GM23248 (cell line): ENCODE measurements at regions not wholly inside any gene's neighbourhood (a gene's known extent, or its start where the extent isn't known, plus 50 kb on each side); places are given as distances from the start of the nearest gene placed in this dataset.
A peak's percentile ranks its signal among the peaks of the same experiment; 100 is the strongest.
"Not testable (repeated sequence)": the region's sequence is repeated elsewhere in the genome, so short reads cannot be mapped to it uniquely, and the experiment has no call there.

Experiments
- DNase-seq: peaks from one replicate; pipeline ENCODE4 v3.0.0-alpha.2; 2015
- H2AFZ ChIP-seq: fragments of 200-600 bp; sonication (generic); 2 replicates; pipeline ENCODE4 v1.6.1; 2016; ENCODE audit warnings: antibody characterized with exemption
- H3F3A ChIP-seq: fragments of 200-600 bp; sonication (generic); 2 replicates; pipeline ENCODE4 v1.6.1; 2016; ENCODE audit warnings: mild to moderate bottlenecking, antibody characterized with exemption, mixed run types; ENCODE audit not compliant: insufficient read depth
- H3K27ac ChIP-seq: fragments of 200-600 bp; sonication (generic); 2 replicates; pipeline ENCODE4 v1.5.1; 2016; ENCODE audit warnings: mild to moderate bottlenecking
- H3K27me3 ChIP-seq: fragments of 200-600 bp; sonication (generic); replicated peaks from 2 replicates; pipeline ENCODE4 v1.6.1; 2016; ENCODE audit warnings: mild to moderate bottlenecking; ENCODE audit not compliant: insufficient read depth
- H3K36me3 ChIP-seq: fragments of 200-600 bp; sonication (generic); 2 replicates; pipeline ENCODE4 v1.6.1; 2016; ENCODE audit warnings: low read depth, mild to moderate bottlenecking
- H3K4me1 ChIP-seq: fragments of 200-600 bp; sonication (generic); 2 replicates; pipeline ENCODE4 v1.6.1; 2016; ENCODE audit warnings: mild to moderate bottlenecking; ENCODE audit not compliant: insufficient read depth
- H3K4me2 ChIP-seq: fragments of 200-600 bp; sonication (generic); one replicate; pipeline ENCODE4 v1.6.1; 2016; ENCODE audit warnings: mild to moderate bottlenecking; ENCODE audit not compliant: unreplicated experiment
- H3K4me3 ChIP-seq: fragments of 200-600 bp; sonication (generic); 2 replicates; pipeline ENCODE4 v1.5.1; 2016; ENCODE audit warnings: mild to moderate bottlenecking
- H3K79me2 ChIP-seq: fragments of 200-600 bp; sonication (generic); 2 replicates; pipeline ENCODE4 v1.6.1; 2016; ENCODE audit warnings: mild to moderate bottlenecking; ENCODE audit not compliant: insufficient read depth
- H3K9ac ChIP-seq: fragments of 200-600 bp; sonication (generic); 2 replicates; pipeline ENCODE4 v1.6.1; 2016; ENCODE audit warnings: mild to moderate bottlenecking
- H3K9me2 ChIP-seq: fragments of 200-600 bp; sonication (generic); 2 replicates; pipeline ENCODE4 v1.6.1; 2016; ENCODE audit warnings: mixed run types, mild to moderate bottlenecking, moderate library complexity; ENCODE audit not compliant: insufficient read depth
- H3K9me3 ChIP-seq: fragments of 200-600 bp; sonication (generic); one replicate; pipeline ENCODE4 v1.6.1; 2017; ENCODE audit warnings: low read depth
- H4K20me1 ChIP-seq: fragments of 200-600 bp; sonication (generic); 2 replicates; pipeline ENCODE4 v1.6.0; 2016; ENCODE audit not compliant: insufficient read depth
- EZH2 ChIP-seq: fragments of 200-600 bp; sonication (generic); IDR thresholded peaks from 2 replicates; pipeline ENCODE4 v1.6.1; 2018; ENCODE audit warnings: antibody characterized with exemption, mild to moderate bottlenecking; ENCODE audit not compliant: insufficient read depth, poor library complexity, severe bottlenecking
- EZH2phosphoT487 ChIP-seq: fragments of 200-600 bp; sonication (generic); IDR thresholded peaks from 2 replicates; pipeline ENCODE4 v1.6.1; 2018; ENCODE audit warnings: antibody characterized with exemption, moderate library complexity, mild to moderate bottlenecking, low read depth; ENCODE audit not compliant: insufficient read depth
- WGBS, 2 experiments: methylation state at CpG; one replicate each; pipeline ENCODE4 v1.1.6; 2015 to 2017; ENCODE audit warnings: low lambda C conversion rate in 2 of 2, low coverage in 1 of 2; ENCODE audit errors: missing lambda C conversion rate in 2 of 2; 5-methylcytosine and 5-hydroxymethylcytosine counted together
- in situ Hi-C: fragments of 300-500 bp; cut with MboI; formaldehyde crosslinking; loops from 2 replicates; pipeline ENCODE4 v1.15.0; 2020

- Histone ChIP-seq H3K36me3 (no peaks in the 10 kb centered on the region), H3F3A (peaks cover 20% of the 10 kb centered on the region), H3K4me2 (no peak overlapping the region), H3K79me2 (no peaks in the 10 kb centered on the region), H3K27ac (no peak overlapping the region), H3K4me1 (peaks cover 29% of the 10 kb centered on the region), H3K9me2 (no peaks in the 10 kb centered on the region), H3K4me3 (no peak overlapping the region), H2AFZ (no peak overlapping the region), H3K27me3 (no peaks in the 10 kb centered on the region), H3K9ac (no peak overlapping the region), H4K20me1 (no peaks in the 10 kb centered on the region), H3K9me3 (no peaks in the 10 kb centered on the region)
- TF ChIP-seq EZH2: no peak
- TF ChIP-seq EZH2phosphoT487: no peak
- 96 to 98% methylated on average over 8 of the region's 8 CpGs for WGBS, 2 experiments
- in situ Hi-C loops: no loop called here
- DNase-seq: no peak
These were observed 130.8 kb upstream of the SERPINE2 start for GRCh38 chr2:224169847-224170246.

- peaks cover 31% of the 10 kb centered on the region for H3F3A ChIP-seq
- H3K36me3 ChIP-seq, H3K9me3 ChIP-seq, DNase-seq, H3K9ac ChIP-seq, H4K20me1 ChIP-seq, in situ Hi-C loops, H3K9me2 ChIP-seq, H3K4me2 ChIP-seq, H3K27ac ChIP-seq, H3K4me3 ChIP-seq, H3K79me2 ChIP-seq, H2AFZ ChIP-seq, H3K27me3 ChIP-seq: not testable (repeated sequence)
- peaks cover 33% of the 10 kb centered on the region for H3K4me1 ChIP-seq
These were observed 128.7 kb upstream of the SERPINE2 start for GRCh38 chr2:224167781-224168180.

GRCh38 chr2:224166654-224167053 is 127.6 kb upstream of the SERPINE2 start:
- peak; percentile 25 for DNase-seq
- Histone ChIP-seq H2AFZ (no peak overlapping the region), H3K36me3 (no peaks in the 10 kb centered on the region), H3K27ac (peak overlapping the region; percentile 23), H3K27me3 (no peaks in the 10 kb centered on the region), H3K9ac (no peak overlapping the region), H3F3A (peaks cover 43% of the 10 kb centered on the region), H4K20me1 (no peaks in the 10 kb centered on the region), H3K79me2 (no peaks in the 10 kb centered on the region), H3K9me2 (no peaks in the 10 kb centered on the region), H3K4me3 (no peak overlapping the region), H3K4me1 (peaks cover 44% of the 10 kb centered on the region), H3K4me2 (peak overlapping the region; percentile 63), H3K9me3 (no peaks in the 10 kb centered on the region)
- 79 to 85% methylated on average over 2 of the region's 2 CpGs for WGBS, 2 experiments
- TF ChIP-seq EZH2 (no peak), EZH2phosphoT487 (no peak)
- in situ Hi-C loops: no loop called here

- Histone ChIP-seq H2AFZ (peak overlapping the region; percentile 13; the same call in 1 of the 2 replicates), H3F3A (peaks cover 48% of the 10 kb centered on the region), H3K9me2 (no peaks in the 10 kb centered on the region), H3K4me2 (peak overlapping the region; percentile 63), H3K9ac (no peak overlapping the region), H3K4me3 (peak overlapping the region; percentile 39), H3K36me3 (no peaks in the 10 kb centered on the region), H3K27me3 (no peaks in the 10 kb centered on the region), H3K79me2 (no peaks in the 10 kb centered on the region), H4K20me1 (no peaks in the 10 kb centered on the region), H3K9me3 (no peaks in the 10 kb centered on the region), H3K4me1 (peaks cover 51% of the 10 kb centered on the region), H3K27ac (peak overlapping the region; percentile 23)
- in situ Hi-C loops: no loop called here
- peak; percentile 67 for DNase-seq
- no peak for TF ChIP-seq EZH2phosphoT487
- no peak for TF ChIP-seq EZH2
- WGBS, 2 experiments: 21 to 22% methylated on average over 2 of the region's 2 CpGs
These were observed 126.8 kb upstream of the SERPINE2 start for GRCh38 chr2:224165901-224166319.

- Histone ChIP-seq H3K9me3 (no peaks in the 10 kb centered on the region), H3K9ac (no peak overlapping the region), H3K27ac (no peak overlapping the region), H3K79me2 (no peaks in the 10 kb centered on the region), H3F3A (peaks cover 54% of the 10 kb centered on the region), H3K4me3 (no peak overlapping the region), H3K27me3 (no peaks in the 10 kb centered on the region), H3K9me2 (no peaks in the 10 kb centered on the region), H3K4me1 (peaks cover 60% of the 10 kb centered on the region), H3K36me3 (no peaks in the 10 kb centered on the region), H4K20me1 (no peaks in the 10 kb centered on the region), H3K4me2 (no peak overlapping the region), H2AFZ (no peak overlapping the region)
- WGBS, 2 experiments: 91 to 95% methylated on average over 4 of the region's 4 CpGs
- no peak for TF ChIP-seq EZH2
- no peak for TF ChIP-seq EZH2phosphoT487
- DNase-seq: peak; percentile 56
- in situ Hi-C loops: no loop called here
These were observed 124.7 kb upstream of the SERPINE2 start for GRCh38 chr2:224163566-224164307.
